GM12878 (cell line): ENCODE measurements at regions not wholly inside any gene's neighbourhood (a gene's known extent, or its start where the extent isn't known, plus 50 kb on each side); places are given as distances from the start of the nearest gene placed in this dataset.

Experiments used
- CTCF ChIP-seq, 3 experiments: IDR thresholded peaks in 2 of 3; conservative IDR thresholded peaks in 1 of 3; 2 replicates each; pipeline ENCODE4 v1.5.1; 2011; ENCODE audit warnings: low read depth in 3 of 3, low read length in 3 of 3, mild to moderate bottlenecking in 3 of 3, control low read depth in 2 of 3, moderate library complexity in 2 of 3, inconsistent platforms in 1 of 3, mixed read lengths in 1 of 3; ENCODE audit not compliant: control insufficient read depth in 2 of 3, insufficient read depth in 1 of 3; ENCODE audit errors: extremely low read depth in 1 of 3
- POLR2A ChIP-seq: IDR thresholded peaks from 2 replicates; pipeline ENCODE4 v1.6.1; 2011; ENCODE audit warnings: low read depth, mild to moderate bottlenecking, low read length
- ZBTB40 ChIP-seq: fragments of 450-650 bp; IDR thresholded peaks from 2 replicates; pipeline ENCODE4 v1.6.1; 2016; ENCODE audit warnings: mild to moderate bottlenecking, moderate library complexity, borderline replicate concordance
- ZNF24 ChIP-seq: fragments of 450-650 bp; IDR thresholded peaks from 2 replicates; pipeline ENCODE4 v1.6.1; 2017; ENCODE audit warnings: antibody characterized with exemption, mild to moderate bottlenecking

GRCh38 chr12:118571730-118572129 lies 195.4 kb downstream of the SUDS3 start:
- no peak for TF ChIP-seq CTCF (IDR thresholded peaks at IDR 0.05 in 2 of 3, conservative IDR thresholded peaks at IDR 0.05 in 1 of 3; ENCODE audit: control insufficient read depth in 2 of 3, extremely low read depth in 1 of 3, insufficient read depth in 1 of 3, low read depth in 3 of 3, low read length in 3 of 3)
- TF ChIP-seq POLR2A, result no peak
- TF ChIP-seq ZNF24, result no peak
- no peak for TF ChIP-seq ZBTB40
